PC-9 (cell line): ENCODE measurements at regions not wholly inside any gene's neighbourhood (a gene's known extent, or its start where the extent isn't known, plus 50 kb on each side); places are given as distances from the start of the nearest gene placed in this dataset.

ENCODE experiments used
- CTCF ChIP-seq: fragments of 200-600 bp; sonication (generic); conservative IDR thresholded peaks from 2 replicates; pipeline ENCODE4 v1.6.1; 2017; ENCODE audit warnings: mixed run types, antibody characterized with exemption, mild to moderate bottlenecking, moderate library complexity
- EZH2 ChIP-seq: fragments of 200-600 bp; sonication (generic); IDR thresholded peaks from 2 replicates; pipeline ENCODE4 v1.8.0; 2017; ENCODE audit warnings: antibody characterized with exemption, low read depth

DNA sequence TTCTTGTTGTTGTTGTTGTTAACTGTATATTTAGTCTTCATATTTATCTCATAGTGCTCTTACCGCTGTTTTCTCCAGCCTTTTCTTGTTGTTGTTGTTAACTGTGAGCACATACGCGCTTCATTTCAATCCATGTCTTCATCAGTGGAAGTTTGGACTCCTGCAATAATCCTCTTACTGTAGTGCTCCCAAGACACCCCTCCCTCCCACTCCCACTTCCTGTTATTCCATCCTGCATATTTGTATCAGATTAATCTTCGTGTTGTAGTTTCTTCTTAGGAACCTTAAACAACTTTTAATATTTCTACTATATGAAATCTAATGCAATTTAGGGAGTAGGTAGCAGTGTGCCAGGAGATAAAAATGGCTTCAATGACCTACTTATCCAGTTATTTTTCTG lies 674.8 kb downstream of the RAPGEF2 start:
- TF ChIP-seq CTCF (no peak), EZH2 (no peak)
